ENCODE measurements at regions not wholly inside any gene's neighbourhood (a gene's known extent, or its start where the extent isn't known, plus 50 kb on each side); places are given as distances from the start of the nearest gene placed in this dataset.

GRCh38 chr7:110541962-110542361 is 549.0 kb upstream of the LRRN3 start:
- Histone ChIP-seq H3K36me3 (ENCODE audit: control insufficient read depth, insufficient read depth, low read length) (no peaks in the 10 kb centered on the region; the same call in 1 of the 2 replicates), H3K4me3 (ENCODE audit: insufficient read depth, low read depth, low read length) (no peak overlapping the region), H2AK9ac (replicated peaks; ENCODE audit: low read depth, low read length, poor library complexity) (no peak overlapping the region), H2AK5ac (ENCODE audit: low read depth, low read length) (no peak overlapping the region), H3K27me3 (ENCODE audit: control insufficient read depth, insufficient read depth, low read length) (no peaks in the 10 kb centered on the region), H3K14ac (replicated peaks; ENCODE audit: low read depth, low read length) (no peak overlapping the region), H2BK15ac (ENCODE audit: low read depth, low read length) (no peak overlapping the region), H3K9me3 (ENCODE audit: control insufficient read depth, insufficient read depth, low read length) (peaks cover 5% of the 10 kb centered on the region; the same call in 1 of the 2 replicates), H4K20me1 (ENCODE audit: insufficient read depth, low read length) (no peaks in the 10 kb centered on the region), H3K4me2 (ENCODE audit: low read depth, low read length) (no peak overlapping the region), H4K5ac (ENCODE audit: low read depth, low read length) (no peak overlapping the region), H3K79me1 (ENCODE audit: low read depth in 1 of 2, low read length in 2 of 2) (no peaks in the 10 kb centered on the region; a peak in 1 of 4 replicates), H2BK120ac (ENCODE audit: low read depth, low read length) (peak overlapping the region; percentile 94; the same call in 1 of the 2 replicates), H3K56ac (ENCODE audit: extremely low read depth, insufficient read depth, low read length) (peak overlapping the region; percentile 76; the same call in 1 of the 2 replicates), H3K9me1 (ENCODE audit: insufficient read depth, low read length) (no peaks in the 10 kb centered on the region; the same call in 1 of the 2 replicates), H2BK20ac (ENCODE audit: low read depth, low read length) (no peak overlapping the region), H3K4ac (ENCODE audit: low read depth, low read length) (no peak overlapping the region), H4K8ac (ENCODE audit: low read depth in 2 of 2, low read length in 2 of 2) (peak overlapping the region in 1 of 2 experiments; percentile 25; a peak in 1 of 4 replicates), H3K23ac (ENCODE audit: low read depth, low read length) (no peak overlapping the region), H3K18ac (ENCODE audit: low read depth, low read length) (no peak overlapping the region), H3K9ac (ENCODE audit: low read depth, low read length) (no peak overlapping the region), H3K27ac (ENCODE audit: insufficient read depth, low read length) (no peak overlapping the region), H3K4me1 (ENCODE audit: control insufficient read depth, insufficient read depth, low read length) (peaks cover 8% of the 10 kb centered on the region; the same call in 1 of the 2 replicates), H2BK5ac (ENCODE audit: low read depth, low read length, poor library complexity, severe bottlenecking) (peak overlapping the region; percentile 100), H4K91ac (ENCODE audit: insufficient read depth, low read depth, low read length) (no peak overlapping the region), H2AFZ (replicated peaks; ENCODE audit: low read length, poor library complexity) (no peak overlapping the region)
- WGBS, 2 experiments (ENCODE audit: extremely low coverage in 2 of 2, insufficient read length in 1 of 2) = no CpG with 5 or more reads among the region's 2 CpGs
- ATAC-seq (ENCODE audit: low read depth) (peak; percentile 42), DNase-seq (peak; percentile 67)
- ChIA-PET CTCF (interaction anchor here (0.6 kb wide), 1 partner anchor 904 kb away, joined by 4 read pairs; no protein-coding TSS in a partner anchor), POLR2A (ENCODE audit: unreplicated experiment) (no interaction called here)
- no TSS peak for BruUV-seq (replicated peaks)
- in situ Hi-C loops (cut with MboI; ENCODE audit: low sequenced_read_pairs) = no loop called here
- TF ChIP-seq RFX5 (IDR thresholded peaks at IDR 0.05; ENCODE audit: low read depth, low read length) (no peak), BHLHE40 (IDR thresholded peaks at IDR 0.05; ENCODE audit: low read depth, low read length) (no peak), RCOR1 (IDR thresholded peaks at IDR 0.05; ENCODE audit: insufficient replicate concordance, low read length) (no peak), USF2 (IDR thresholded peaks at IDR 0.05; ENCODE audit: low read depth, low read length) (no peak)
- intact Hi-C loops (cut with micrococcal nuclease) = no loop called here
- dilution Hi-C loops (cut with HindIII; ENCODE audit: low sequenced_read_pairs, unreplicated experiment) = no loop called here
